ENCODE measurements at regions not wholly inside any gene's neighbourhood (a gene's known extent, or its start where the extent isn't known, plus 50 kb on each side); places are given as distances from the start of the nearest gene placed in this dataset.

DNA sequence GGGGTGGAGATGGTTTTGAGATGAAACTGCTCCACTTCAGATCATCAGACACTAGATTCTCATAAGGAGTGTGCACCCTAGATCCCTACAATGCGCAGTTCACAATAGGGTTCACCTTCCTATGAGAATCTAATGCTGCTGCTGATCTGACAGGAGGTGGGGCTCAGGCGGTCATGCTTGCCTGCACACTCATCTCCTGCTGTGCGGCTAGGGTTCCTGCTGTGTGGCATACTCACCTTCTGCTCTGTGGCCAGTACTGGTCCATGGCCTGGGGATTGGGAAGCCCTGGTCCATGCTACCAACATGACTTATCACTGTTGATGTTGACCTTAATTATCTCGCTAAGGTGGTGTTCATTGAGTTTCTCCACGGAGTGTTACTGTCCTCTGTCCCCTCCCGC is 144.5 kb downstream of the NAV1 start:
- no peak overlapping the region for H3K27ac Mint-ChIP-seq
- H3K36me3 Mint-ChIP-seq (ENCODE audit: low read depth): no peaks in the 10 kb centered on the region

GRCh38 chr1:201685485-201685884 is 143.5 kb upstream of the IPO9 start:
- H3K9me3 Mint-ChIP-seq: no peaks in the 10 kb centered on the region
- H3K4me1 Mint-ChIP-seq (ENCODE audit: low read depth): no peaks in the 10 kb centered on the region
- DNase-seq (ENCODE audit: low spot score): no peak
- H3K27ac Mint-ChIP-seq: no peak overlapping the region
- H3K36me3 Mint-ChIP-seq (ENCODE audit: low read depth): no peaks in the 10 kb centered on the region
- peaks cover 7% of the 10 kb centered on the region for H3K27me3 Mint-ChIP-seq (ENCODE audit: low read depth)
- no peak overlapping the region for H3K4me3 Mint-ChIP-seq

More for the DNA sequence above, 144.5 kb downstream of the NAV1 start:
- peaks cover 9% of the 10 kb centered on the region for H3K27me3 Mint-ChIP-seq (ENCODE audit: low read depth)
- DNase-seq (ENCODE audit: low spot score): no peak
- H3K9me3 Mint-ChIP-seq: no peaks in the 10 kb centered on the region
- H3K4me1 Mint-ChIP-seq (ENCODE audit: low read depth): no peaks in the 10 kb centered on the region
- H3K4me3 Mint-ChIP-seq: no peak overlapping the region

GRCh38 chr1:201686714-201687455 is 142.1 kb upstream of the IPO9 start:
- DNase-seq (ENCODE audit: low spot score): no peak
- H3K9me3 Mint-ChIP-seq: no peaks in the 10 kb centered on the region
- no peaks in the 10 kb centered on the region for H3K4me1 Mint-ChIP-seq (ENCODE audit: low read depth)
- H3K27ac Mint-ChIP-seq: no peak overlapping the region
- H3K27me3 Mint-ChIP-seq (ENCODE audit: low read depth): peaks cover 7% of the 10 kb centered on the region
- H3K4me3 Mint-ChIP-seq: no peak overlapping the region
- H3K36me3 Mint-ChIP-seq (ENCODE audit: low read depth): no peaks in the 10 kb centered on the region

DNA sequence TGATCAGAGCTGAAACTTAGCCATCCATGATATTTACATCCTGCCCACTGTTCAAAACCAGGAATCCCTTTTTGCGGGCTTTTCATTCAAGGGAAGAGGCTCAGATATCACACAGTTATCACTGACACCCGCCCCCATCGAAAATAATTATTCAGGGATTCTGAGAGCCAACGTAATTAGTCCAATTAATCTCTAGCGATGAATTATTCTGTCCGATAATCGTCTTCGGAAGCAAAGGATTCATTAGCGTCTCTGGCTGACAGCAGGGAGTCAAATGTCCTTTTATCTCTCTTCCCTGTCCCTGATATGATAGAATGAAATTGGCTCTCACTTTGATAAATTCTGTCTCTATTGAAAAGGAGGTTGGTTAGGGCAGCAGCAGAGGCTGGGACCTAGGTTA is 140.4 kb upstream of the IPO9 start:
- no peak for DNase-seq (ENCODE audit: low spot score)
- Mint-ChIP-seq H3K9me3 (no peaks in the 10 kb centered on the region), H3K4me1 (ENCODE audit: low read depth) (no peaks in the 10 kb centered on the region), H3K27me3 (ENCODE audit: low read depth) (peaks cover 7% of the 10 kb centered on the region), H3K27ac (no peak overlapping the region), H3K36me3 (ENCODE audit: low read depth) (no peaks in the 10 kb centered on the region), H3K4me3 (no peak overlapping the region)

DNA sequence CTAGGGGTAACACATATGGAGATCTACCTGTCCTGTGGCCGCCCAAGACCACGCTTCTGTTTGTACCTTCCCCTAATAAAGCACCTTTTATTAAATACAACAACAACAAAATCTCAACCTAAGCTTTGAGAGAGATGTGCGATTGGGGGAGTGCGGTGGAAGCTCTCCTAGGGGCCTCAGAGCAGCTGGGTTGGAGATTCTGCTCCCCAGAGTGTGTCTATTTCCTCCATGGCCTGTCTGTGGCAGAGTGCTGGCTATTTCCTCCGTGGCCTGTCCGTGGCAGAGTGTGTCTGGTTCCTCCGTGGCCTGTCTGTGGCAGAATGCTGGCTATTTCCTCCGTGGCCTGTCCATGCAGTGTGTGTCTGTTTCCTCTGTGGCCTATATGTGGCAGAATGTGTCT is 139.3 kb upstream of the IPO9 start:
- DNase-seq (ENCODE audit: low spot score): no peak
- no peaks in the 10 kb centered on the region for H3K9me3 Mint-ChIP-seq
- no peak overlapping the region for H3K4me3 Mint-ChIP-seq
- H3K36me3 Mint-ChIP-seq (ENCODE audit: low read depth): no peaks in the 10 kb centered on the region
- no peak overlapping the region for H3K27ac Mint-ChIP-seq
- H3K4me1 Mint-ChIP-seq (ENCODE audit: low read depth): no peaks in the 10 kb centered on the region
- peaks cover 7% of the 10 kb centered on the region for H3K27me3 Mint-ChIP-seq (ENCODE audit: low read depth)

DNA sequence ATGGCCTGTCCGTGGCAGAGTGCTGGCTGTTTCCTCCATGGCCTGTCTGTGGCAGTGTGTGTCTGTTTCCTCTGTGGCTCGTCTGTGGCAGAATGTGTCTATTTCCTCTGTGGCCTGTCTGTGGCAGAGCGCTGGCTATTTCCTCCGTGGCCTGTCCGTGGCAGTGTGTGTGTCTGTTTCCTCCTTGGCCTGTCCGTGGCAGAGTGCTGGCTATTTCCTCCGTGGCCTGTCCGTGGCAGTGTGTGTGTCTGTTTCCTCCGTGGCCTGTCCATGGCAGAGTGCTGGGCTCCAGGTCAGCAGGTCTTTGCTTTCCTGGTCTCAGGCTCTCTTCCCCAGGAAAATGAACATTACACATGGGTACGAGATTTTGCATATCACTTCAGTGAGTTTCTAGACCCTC is 138.4 kb upstream of the IPO9 start:
- H3K36me3 Mint-ChIP-seq (ENCODE audit: low read depth): no peaks in the 10 kb centered on the region
- no peaks in the 10 kb centered on the region for H3K9me3 Mint-ChIP-seq
- no peak overlapping the region for H3K27ac Mint-ChIP-seq
- no peak for DNase-seq (ENCODE audit: low spot score)
- H3K4me3 Mint-ChIP-seq: no peak overlapping the region
- H3K4me1 Mint-ChIP-seq (ENCODE audit: low read depth): no peaks in the 10 kb centered on the region
- H3K27me3 Mint-ChIP-seq (ENCODE audit: low read depth): peaks cover 7% of the 10 kb centered on the region

GRCh38 chr1:201691716-201692554 is 137.0 kb upstream of the IPO9 start:
- Mint-ChIP-seq H3K4me3 (no peak overlapping the region), H3K27ac (no peak overlapping the region), H3K4me1 (ENCODE audit: low read depth) (no peaks in the 10 kb centered on the region), H3K36me3 (ENCODE audit: low read depth) (no peaks in the 10 kb centered on the region), H3K9me3 (no peaks in the 10 kb centered on the region), H3K27me3 (ENCODE audit: low read depth) (no peaks in the 10 kb centered on the region)
- DNase-seq (ENCODE audit: low spot score): no peak

GRCh38 chr1:201692555-201693394 is 136.2 kb upstream of the IPO9 start:
- no peaks in the 10 kb centered on the region for H3K4me1 Mint-ChIP-seq (ENCODE audit: low read depth)
- H3K27me3 Mint-ChIP-seq (ENCODE audit: low read depth): no peaks in the 10 kb centered on the region
- no peaks in the 10 kb centered on the region for H3K36me3 Mint-ChIP-seq (ENCODE audit: low read depth)
- no peaks in the 10 kb centered on the region for H3K9me3 Mint-ChIP-seq
- no peak overlapping the region for H3K27ac Mint-ChIP-seq
- H3K4me3 Mint-ChIP-seq: no peak overlapping the region
- DNase-seq (ENCODE audit: low spot score): no peak

DNA sequence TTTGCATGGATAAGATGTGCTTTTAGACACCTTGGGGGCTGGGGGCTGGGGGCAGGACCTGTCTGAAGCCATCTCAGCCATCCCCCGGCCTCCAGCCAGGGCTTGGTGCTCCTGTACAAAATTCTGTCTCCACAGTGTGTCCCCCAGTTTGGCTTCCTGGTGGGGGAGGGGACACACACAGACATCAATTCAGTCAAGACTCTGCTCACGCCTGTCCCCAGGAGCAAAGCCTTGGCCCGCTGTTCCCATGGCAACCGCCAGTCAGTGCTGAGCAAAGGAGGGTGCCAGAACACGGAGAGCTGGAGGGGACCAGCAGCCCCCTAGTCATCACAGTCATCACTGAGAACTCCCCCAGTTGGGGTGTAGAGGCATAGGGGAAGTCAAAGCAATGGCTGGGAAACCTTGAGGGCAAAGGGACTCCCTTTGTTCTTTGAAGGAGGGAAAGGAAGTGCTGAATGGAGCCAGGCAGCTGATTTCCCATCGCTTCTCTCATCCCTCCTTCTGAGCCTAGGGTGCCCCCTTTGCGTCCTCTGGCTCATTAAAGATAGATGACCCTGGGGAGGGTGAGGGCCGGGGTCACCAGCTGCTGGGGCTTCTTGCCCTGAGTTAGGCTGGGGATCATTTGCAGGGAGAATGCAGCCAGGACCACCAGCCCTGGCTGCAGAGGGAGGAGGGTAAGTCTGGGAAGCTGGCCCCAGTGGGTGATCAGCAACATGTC is 134.9 kb upstream of the IPO9 start:
- Mint-ChIP-seq H3K27ac (no peak overlapping the region), H3K27me3 (ENCODE audit: low read depth) (no peaks in the 10 kb centered on the region), H3K4me1 (ENCODE audit: low read depth) (no peaks in the 10 kb centered on the region), H3K4me3 (no peak overlapping the region), H3K36me3 (ENCODE audit: low read depth) (no peaks in the 10 kb centered on the region), H3K9me3 (no peaks in the 10 kb centered on the region)
- no peak for DNase-seq (ENCODE audit: low spot score)

DNA sequence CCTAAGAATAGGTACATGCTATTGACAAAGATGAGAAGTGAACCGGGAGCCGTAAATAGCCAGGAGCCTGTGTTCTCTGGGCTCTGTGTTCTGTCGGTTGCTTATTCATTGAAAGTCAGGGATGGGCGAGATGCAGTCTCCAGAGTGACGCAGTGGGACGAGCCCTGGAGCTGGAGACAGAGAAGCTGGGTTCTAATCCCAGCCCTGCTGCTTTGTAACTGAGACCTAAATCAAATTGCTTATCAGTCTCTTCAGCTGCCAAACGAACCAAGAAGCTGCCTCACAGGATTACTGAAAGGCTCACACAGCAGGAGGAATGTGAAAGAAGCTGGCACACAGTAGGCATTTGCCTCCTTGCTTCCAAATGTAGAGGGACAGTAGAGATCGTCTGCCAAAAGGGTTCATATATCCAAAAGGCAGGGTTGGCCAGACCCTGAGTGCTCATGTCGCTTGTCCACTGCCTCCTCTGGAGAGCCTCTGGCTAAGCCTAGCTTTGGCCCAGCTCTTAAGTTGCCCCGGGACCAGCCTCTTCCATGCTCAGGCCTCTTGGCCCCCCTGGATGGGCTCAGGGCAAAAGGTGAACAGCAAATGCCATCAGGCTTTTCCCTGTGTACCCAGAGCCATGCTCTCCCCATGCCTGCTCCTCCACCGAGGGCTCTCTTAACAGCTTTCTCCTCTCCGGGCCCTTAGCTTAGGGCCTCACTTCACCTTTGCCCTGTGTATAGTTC is 134.2 kb upstream of the IPO9 start:
- DNase-seq (ENCODE audit: low spot score): no peak
- H3K4me1 Mint-ChIP-seq (ENCODE audit: low read depth): no peaks in the 10 kb centered on the region
- H3K4me3 Mint-ChIP-seq: no peak overlapping the region
- no peak overlapping the region for H3K27ac Mint-ChIP-seq
- no peaks in the 10 kb centered on the region for H3K9me3 Mint-ChIP-seq
- H3K27me3 Mint-ChIP-seq (ENCODE audit: low read depth): no peaks in the 10 kb centered on the region
- H3K36me3 Mint-ChIP-seq (ENCODE audit: low read depth): no peaks in the 10 kb centered on the region

GRCh38 chr1:201695607-201696006 is 133.3 kb upstream of the IPO9 start:
- Mint-ChIP-seq H3K36me3 (ENCODE audit: low read depth) (no peaks in the 10 kb centered on the region), H3K27me3 (ENCODE audit: low read depth) (no peaks in the 10 kb centered on the region), H3K9me3 (no peaks in the 10 kb centered on the region), H3K4me3 (no peak overlapping the region), H3K4me1 (ENCODE audit: low read depth) (peaks cover 3% of the 10 kb centered on the region), H3K27ac (no peak overlapping the region)
- DNase-seq (ENCODE audit: low spot score): no peak

DNA sequence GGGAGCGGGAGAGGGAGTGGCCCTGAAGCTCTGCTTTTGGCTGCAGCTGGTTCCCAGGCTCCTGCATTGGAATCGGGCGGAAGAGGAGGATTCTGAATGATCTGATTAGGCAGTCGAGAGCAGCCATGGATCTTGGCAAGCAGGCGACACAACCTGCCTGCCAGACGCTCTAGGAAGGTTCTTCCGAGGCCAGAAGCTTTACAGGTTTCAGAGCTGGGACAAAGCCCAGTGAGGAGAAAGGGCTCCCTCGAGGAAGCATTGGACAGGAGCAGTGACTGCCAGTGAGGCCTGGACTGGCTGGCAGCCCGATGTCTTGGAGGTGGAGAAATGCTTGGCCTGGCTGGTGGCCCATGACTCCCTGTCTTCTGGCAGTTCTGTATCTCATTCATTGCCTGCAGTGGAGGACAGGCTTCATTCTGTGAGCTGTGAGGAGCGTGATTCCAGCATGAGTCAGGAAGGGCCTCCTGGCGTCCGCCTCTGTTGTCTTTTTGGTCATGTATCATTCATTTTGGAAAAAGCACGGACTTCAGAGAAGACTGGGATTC is 132.7 kb upstream of the IPO9 start:
- no peaks in the 10 kb centered on the region for H3K36me3 Mint-ChIP-seq (ENCODE audit: low read depth)
- H3K4me1 Mint-ChIP-seq (ENCODE audit: low read depth): peaks cover 3% of the 10 kb centered on the region
- no peak overlapping the region for H3K27ac Mint-ChIP-seq
- no peak for DNase-seq (ENCODE audit: low spot score)
- H3K9me3 Mint-ChIP-seq: no peaks in the 10 kb centered on the region
- H3K27me3 Mint-ChIP-seq (ENCODE audit: low read depth): no peaks in the 10 kb centered on the region
- H3K4me3 Mint-ChIP-seq: no peak overlapping the region

GRCh38 chr1:201697174-201697573 is 131.8 kb upstream of the IPO9 start:
- Mint-ChIP-seq H3K9me3 (peaks cover 6% of the 10 kb centered on the region), H3K36me3 (ENCODE audit: low read depth) (no peaks in the 10 kb centered on the region), H3K4me3 (no peak overlapping the region), H3K27ac (no peak overlapping the region), H3K27me3 (ENCODE audit: low read depth) (no peaks in the 10 kb centered on the region), H3K4me1 (ENCODE audit: low read depth) (peaks cover 3% of the 10 kb centered on the region)
- DNase-seq (ENCODE audit: low spot score): no peak
